Stomach smooth muscle (tissue), 2 donors: ENCODE measurements at regions not wholly inside any gene's neighbourhood (a gene's known extent, or its start where the extent isn't known, plus 50 kb on each side); places are given as distances from the start of the nearest gene placed in this dataset.
"Not testable (repeated sequence)": the region's sequence is repeated elsewhere in the genome, so short reads cannot be mapped to it uniquely, and the experiment has no call there.

Experiments used
- H3K27ac ChIP-seq: one replicate; pipeline ENCODE4 v1.7.0; 2013; ENCODE audit warnings: mild to moderate bottlenecking, low read length, inconsistent platforms
- H3K27me3 ChIP-seq, 2 donors: one replicate each; pipeline ENCODE4 v1.7.0; 2013; ENCODE audit warnings: low read length in 2 of 2; ENCODE audit not compliant: insufficient read depth in 2 of 2, control insufficient read depth in 1 of 2
- H3K36me3 ChIP-seq, 2 donors: one replicate each; pipeline ENCODE4 v1.7.0; 2013; ENCODE audit warnings: low read length in 2 of 2; ENCODE audit not compliant: control insufficient read depth in 2 of 2, insufficient read depth in 2 of 2
- H3K4me1 ChIP-seq: one replicate; pipeline ENCODE4 v1.7.0; 2013; ENCODE audit warnings: low read length; ENCODE audit not compliant: control insufficient read depth, insufficient read depth
- H3K4me3 ChIP-seq, 2 donors: one replicate each; pipeline ENCODE4 v1.7.0; 2013; ENCODE audit warnings: low read length in 2 of 2
- H3K9ac ChIP-seq, 2 donors: one replicate each; pipeline ENCODE4 v1.7.0; 2013; ENCODE audit warnings: low read length in 2 of 2, mild to moderate bottlenecking in 1 of 2
- H3K9me3 ChIP-seq, 2 donors: one replicate each; pipeline ENCODE4 v1.7.0; 2013; ENCODE audit warnings: low read length in 2 of 2; ENCODE audit not compliant: control insufficient read depth in 2 of 2
- donor health status: healthy.
- donor health status: Pancreatic carcinoma.

- H3K27ac ChIP-seq, H3K36me3 ChIP-seq, H3K9ac ChIP-seq, H3K4me3 ChIP-seq, H3K4me1 ChIP-seq, H3K27me3 ChIP-seq, H3K9me3 ChIP-seq: not testable (repeated sequence)
Observed at GRCh38 chr4:102397056-102397455, 51.8 kb upstream of the SLC39A8 start.

DNA sequence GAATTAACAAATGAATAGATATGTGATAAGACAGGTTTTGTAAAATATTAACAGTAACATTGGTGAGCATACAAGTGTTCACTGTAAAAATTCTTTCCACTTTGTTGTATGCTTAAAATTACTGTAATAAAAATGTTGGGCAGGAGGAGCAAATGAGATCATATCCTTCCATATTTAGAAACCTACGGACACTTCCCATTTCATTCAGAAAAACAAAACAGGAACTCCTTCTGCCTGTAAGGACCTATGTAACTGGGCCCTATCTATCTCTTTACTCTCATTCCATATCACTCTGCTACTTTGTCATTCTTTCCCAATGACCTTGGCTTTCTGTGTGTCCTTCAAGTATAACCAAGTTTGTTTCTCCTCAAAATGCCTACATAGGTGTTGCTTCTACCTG lies 53.7 kb upstream of the SLC39A8 start:
- no peaks in the 10 kb centered on the region for H3K27me3 ChIP-seq

DNA sequence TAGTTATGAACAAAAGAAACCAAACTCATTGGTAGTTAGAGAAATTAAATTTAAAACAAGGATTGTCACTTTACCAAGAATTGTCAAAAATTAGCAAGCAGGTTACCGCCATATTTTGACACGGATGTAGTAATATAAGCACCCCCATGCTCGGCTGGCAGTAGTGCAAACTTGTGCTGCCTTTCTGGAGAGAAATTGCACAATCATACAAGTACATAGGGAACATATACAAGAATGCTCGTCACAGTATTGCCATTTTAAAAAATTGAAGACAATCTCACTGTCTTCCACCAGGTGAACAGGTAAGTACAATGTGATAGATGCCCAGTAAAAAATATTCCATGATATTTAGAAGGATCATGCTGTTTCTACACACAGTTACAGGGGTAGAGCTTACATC lies 55.6 kb upstream of the SLC39A8 start:
- Histone ChIP-seq H3K4me1 (no peaks in the 10 kb centered on the region), H3K36me3 (no peaks in the 10 kb centered on the region), H3K27ac (no peak overlapping the region)

More for the DNA sequence above, 53.7 kb upstream of the SLC39A8 start:
- H3K4me3 ChIP-seq, result no peak overlapping the region
- H3K9me3 ChIP-seq, result no peaks in the 10 kb centered on the region
- no peak overlapping the region for H3K9ac ChIP-seq
- no peak overlapping the region for H3K27ac ChIP-seq
- no peaks in the 10 kb centered on the region for H3K36me3 ChIP-seq
- no peaks in the 10 kb centered on the region for H3K4me1 ChIP-seq

GRCh38 chr4:102402223-102402622 lies 56.9 kb upstream of the SLC39A8 start:
- H3K36me3 ChIP-seq, result no peaks in the 10 kb centered on the region
- no peak overlapping the region for H3K4me3 ChIP-seq
- H3K4me1 ChIP-seq, result no peaks in the 10 kb centered on the region
- H3K9ac ChIP-seq, result no peak overlapping the region
- no peaks in the 10 kb centered on the region for H3K27me3 ChIP-seq
- no peak overlapping the region for H3K27ac ChIP-seq
- no peaks in the 10 kb centered on the region for H3K9me3 ChIP-seq

More for the DNA sequence above, 55.6 kb upstream of the SLC39A8 start:
- Histone ChIP-seq H3K27me3 (no peaks in the 10 kb centered on the region), H3K9me3 (no peaks in the 10 kb centered on the region), H3K4me3 (no peak overlapping the region), H3K9ac (no peak overlapping the region)

- H3K4me3 ChIP-seq, result no peak overlapping the region
- H3K27me3 ChIP-seq, result no peaks in the 10 kb centered on the region
- H3K4me1 ChIP-seq, result no peaks in the 10 kb centered on the region
- no peak overlapping the region for H3K9ac ChIP-seq
- no peak overlapping the region for H3K27ac ChIP-seq
- H3K36me3 ChIP-seq, result no peaks in the 10 kb centered on the region
- H3K9me3 ChIP-seq, result no peaks in the 10 kb centered on the region
Observed at GRCh38 chr4:102403116-102403515, 57.8 kb upstream of the SLC39A8 start.

DNA sequence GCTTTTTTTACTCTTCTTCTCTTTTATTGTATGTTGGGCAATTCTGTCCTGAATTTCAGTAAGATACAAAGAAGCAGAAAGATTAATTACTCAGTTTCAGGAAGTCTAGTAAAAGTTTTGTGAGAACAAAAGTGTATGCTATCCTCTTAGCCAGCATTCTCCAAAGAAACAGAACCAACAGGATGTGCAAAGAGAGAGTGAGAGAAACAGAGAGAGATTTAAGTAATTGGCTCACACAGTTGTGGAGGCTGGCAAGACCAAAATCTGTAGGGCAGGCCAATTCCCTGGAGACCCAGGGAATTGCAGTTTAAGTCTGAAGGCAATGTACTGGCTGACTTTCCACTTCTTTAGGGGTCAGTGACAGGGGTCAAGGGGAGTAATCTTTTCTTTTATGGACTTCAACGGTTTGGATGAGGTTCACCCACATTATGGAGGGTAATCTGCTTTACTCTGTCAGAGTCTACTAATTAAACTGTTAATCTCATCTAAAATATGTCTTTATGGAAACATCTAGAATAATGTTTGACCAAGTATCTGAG lies 59.2 kb upstream of the SLC39A8 start:
- no peak overlapping the region for H3K9ac ChIP-seq
- no peaks in the 10 kb centered on the region for H3K36me3 ChIP-seq
- H3K27me3 ChIP-seq, result no peaks in the 10 kb centered on the region
- no peaks in the 10 kb centered on the region for H3K4me1 ChIP-seq
- no peak overlapping the region for H3K4me3 ChIP-seq
- H3K9me3 ChIP-seq, result no peaks in the 10 kb centered on the region
- no peak overlapping the region for H3K27ac ChIP-seq

GRCh38 chr4:102405821-102406401 lies 60.6 kb upstream of the SLC39A8 start:
- H3K36me3 ChIP-seq, result no peaks in the 10 kb centered on the region
- no peak overlapping the region for H3K27ac ChIP-seq
- H3K9me3 ChIP-seq, result no peaks in the 10 kb centered on the region
- H3K9ac ChIP-seq, result no peak overlapping the region
- no peaks in the 10 kb centered on the region for H3K4me1 ChIP-seq
- no peak overlapping the region for H3K4me3 ChIP-seq
- H3K27me3 ChIP-seq, result no peaks in the 10 kb centered on the region

DNA sequence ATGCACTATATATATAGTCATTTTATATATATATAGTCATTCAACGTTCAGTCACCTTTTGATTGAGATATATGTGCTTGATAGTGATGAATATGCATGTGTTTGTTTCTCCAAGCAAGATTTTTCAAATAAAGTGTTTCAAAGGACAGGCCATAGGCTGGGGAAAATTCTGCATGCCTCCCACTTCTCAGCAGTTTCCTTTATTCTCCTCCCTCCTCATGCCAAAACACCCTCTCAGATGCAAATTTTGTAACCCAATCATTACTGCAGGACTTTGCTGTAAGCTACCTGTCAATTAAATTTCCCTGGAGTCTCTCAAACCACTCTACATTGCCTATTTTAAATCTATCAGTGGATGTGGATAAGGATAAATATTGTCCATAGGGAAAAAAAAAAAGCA lies 65.6 kb upstream of the SLC39A8 start:
- H3K4me3 ChIP-seq, H3K9ac ChIP-seq, H3K27me3 ChIP-seq, H3K9me3 ChIP-seq, H3K4me1 ChIP-seq, H3K27ac ChIP-seq, H3K36me3 ChIP-seq: not testable (repeated sequence)

GRCh38 chr4:102411408-102411807 lies 66.1 kb upstream of the SLC39A8 start:
- Histone ChIP-seq H3K9me3 (no peaks in the 10 kb centered on the region), H3K36me3 (no peaks in the 10 kb centered on the region), H3K4me1 (no peaks in the 10 kb centered on the region), H3K27me3 (no peaks in the 10 kb centered on the region), H3K9ac (no peak overlapping the region), H3K4me3 (no peak overlapping the region), H3K27ac (no peak overlapping the region)

- Histone ChIP-seq H3K27ac (no peak overlapping the region), H3K9ac (no peak overlapping the region), H3K4me1 (no peaks in the 10 kb centered on the region), H3K4me3 (no peak overlapping the region), H3K9me3 (no peaks in the 10 kb centered on the region), H3K36me3 (no peaks in the 10 kb centered on the region), H3K27me3 (no peaks in the 10 kb centered on the region)
Observed at GRCh38 chr4:102416765-102417164, 71.5 kb upstream of the SLC39A8 start.

GRCh38 chr4:102420563-102421398 lies 75.5 kb upstream of the SLC39A8 start:
- H3K27ac ChIP-seq, result no peak overlapping the region
- H3K9me3 ChIP-seq, result no peaks in the 10 kb centered on the region
- no peaks in the 10 kb centered on the region for H3K36me3 ChIP-seq
- no peaks in the 10 kb centered on the region for H3K4me1 ChIP-seq
- H3K4me3 ChIP-seq, result no peak overlapping the region
- no peaks in the 10 kb centered on the region for H3K27me3 ChIP-seq
- no peak overlapping the region for H3K9ac ChIP-seq
